GM12891 (cell line): ENCODE measurements at regions not wholly inside any gene's neighbourhood (a gene's known extent, or its start where the extent isn't known, plus 50 kb on each side); places are given as distances from the start of the nearest gene placed in this dataset.

Experiments
- POLR2A ChIP-seq: IDR thresholded peaks from 2 replicates; pipeline ENCODE4 v1.6.1; 2011; ENCODE audit warnings: low read depth, low read length, control low read depth
- TAF1 ChIP-seq: IDR thresholded peaks from 2 replicates; pipeline ENCODE4 v1.6.1; 2011; ENCODE audit warnings: low read depth, low read length, control low read depth

GRCh38 chr1:212232090-212232489 lies 53.1 kb upstream of the PPP2R5A start:
- TF ChIP-seq POLR2A, result no peak
- no peak for TF ChIP-seq TAF1
